IPS-20b (cell line): ENCODE measurements at regions not wholly inside any gene's neighbourhood (a gene's known extent, or its start where the extent isn't known, plus 50 kb on each side); places are given as distances from the start of the nearest gene placed in this dataset.

Experiments used
- H3K27ac ChIP-seq: one replicate; pipeline ENCODE4 v1.5.1; 2013; ENCODE audit warnings: low read length
- H3K27me3 ChIP-seq: 2 replicates; pipeline ENCODE4 v1.6.1; 2013; ENCODE audit warnings: mild to moderate bottlenecking, low read length, inconsistent platforms; ENCODE audit not compliant: insufficient read depth
- H3K36me3 ChIP-seq: 2 replicates; pipeline ENCODE4 v1.6.1; 2013; ENCODE audit warnings: low read depth, mild to moderate bottlenecking, inconsistent platforms, low read length, moderate library complexity; ENCODE audit not compliant: insufficient read depth
- H3K4me1 ChIP-seq: 2 replicates; pipeline ENCODE4 v1.6.1; 2013; ENCODE audit warnings: mild to moderate bottlenecking, control low read depth, inconsistent platforms, low read length, moderate library complexity; ENCODE audit not compliant: insufficient read depth
- H3K4me3 ChIP-seq: 2 replicates; pipeline ENCODE4 v1.5.1; 2013; ENCODE audit warnings: mild to moderate bottlenecking, low read length, inconsistent platforms
- H3K9ac ChIP-seq: 2 replicates; pipeline ENCODE4 v1.6.1; 2013; ENCODE audit warnings: low read depth, mild to moderate bottlenecking, inconsistent platforms, low read length, moderate library complexity
- H3K9me3 ChIP-seq: 2 replicates; pipeline ENCODE4 v1.6.1; 2013; ENCODE audit warnings: mild to moderate bottlenecking, low read depth, low read length, inconsistent platforms; ENCODE audit not compliant: insufficient read depth

- no peak overlapping the region for H3K27ac ChIP-seq
- H3K9ac ChIP-seq, result no peak overlapping the region
- no peak overlapping the region for H3K4me3 ChIP-seq
- no peaks in the 10 kb centered on the region for H3K36me3 ChIP-seq
- no peaks in the 10 kb centered on the region for H3K27me3 ChIP-seq
- H3K9me3 ChIP-seq, result peaks cover 23% of the 10 kb centered on the region
- no peaks in the 10 kb centered on the region for H3K4me1 ChIP-seq
Measured at GRCh38 chr7:35430547-35431153, 176.8 kb upstream of the TBX20 start.

GRCh38 chr7:35424869-35425495, 171.1 kb upstream of the TBX20 start:
- Histone ChIP-seq H3K4me1 (no peaks in the 10 kb centered on the region), H3K27me3 (peaks cover 10% of the 10 kb centered on the region), H3K36me3 (no peaks in the 10 kb centered on the region), H3K27ac (no peak overlapping the region), H3K9ac (no peak overlapping the region), H3K4me3 (no peak overlapping the region), H3K9me3 (peaks cover 6% of the 10 kb centered on the region)

- H3K9me3 ChIP-seq, result peaks cover 6% of the 10 kb centered on the region
- H3K27ac ChIP-seq, result no peak overlapping the region
- H3K36me3 ChIP-seq, result no peaks in the 10 kb centered on the region
- H3K9ac ChIP-seq, result no peak overlapping the region
- H3K4me1 ChIP-seq, result no peaks in the 10 kb centered on the region
- peaks cover 15% of the 10 kb centered on the region for H3K27me3 ChIP-seq
- no peak overlapping the region for H3K4me3 ChIP-seq
Measured at GRCh38 chr7:35424440-35424839, 170.5 kb upstream of the TBX20 start.

- Histone ChIP-seq H3K36me3 (no peaks in the 10 kb centered on the region), H3K9me3 (no peaks in the 10 kb centered on the region), H3K4me3 (no peak overlapping the region), H3K27ac (no peak overlapping the region), H3K27me3 (peaks cover 19% of the 10 kb centered on the region), H3K4me1 (no peaks in the 10 kb centered on the region), H3K9ac (no peak overlapping the region)
Measured at GRCh38 chr7:35422715-35423114, 168.8 kb upstream of the TBX20 start.

GRCh38 chr7:35420656-35421055, 166.8 kb upstream of the TBX20 start:
- Histone ChIP-seq H3K4me1 (no peaks in the 10 kb centered on the region), H3K27ac (no peak overlapping the region), H3K27me3 (peaks cover 19% of the 10 kb centered on the region), H3K36me3 (no peaks in the 10 kb centered on the region), H3K4me3 (no peak overlapping the region), H3K9ac (no peak overlapping the region), H3K9me3 (no peaks in the 10 kb centered on the region)

- Histone ChIP-seq H3K36me3 (no peaks in the 10 kb centered on the region), H3K9ac (no peak overlapping the region), H3K27ac (no peak overlapping the region), H3K4me3 (no peak overlapping the region), H3K4me1 (no peaks in the 10 kb centered on the region), H3K27me3 (peaks cover 19% of the 10 kb centered on the region), H3K9me3 (no peaks in the 10 kb centered on the region)
Measured at GRCh38 chr7:35419391-35419755, 165.5 kb upstream of the TBX20 start.

GRCh38 chr7:35418716-35419390, 165.0 kb upstream of the TBX20 start:
- no peak overlapping the region for H3K4me3 ChIP-seq
- no peak overlapping the region for H3K27ac ChIP-seq
- H3K36me3 ChIP-seq, result no peaks in the 10 kb centered on the region
- H3K9ac ChIP-seq, result no peak overlapping the region
- peaks cover 19% of the 10 kb centered on the region for H3K27me3 ChIP-seq
- H3K4me1 ChIP-seq, result no peaks in the 10 kb centered on the region
- H3K9me3 ChIP-seq, result no peaks in the 10 kb centered on the region

- H3K27me3 ChIP-seq, result peaks cover 19% of the 10 kb centered on the region
- H3K9ac ChIP-seq, result no peak overlapping the region
- no peaks in the 10 kb centered on the region for H3K9me3 ChIP-seq
- no peaks in the 10 kb centered on the region for H3K4me1 ChIP-seq
- H3K27ac ChIP-seq, result no peak overlapping the region
- H3K36me3 ChIP-seq, result no peaks in the 10 kb centered on the region
- no peak overlapping the region for H3K4me3 ChIP-seq
Measured at GRCh38 chr7:35416568-35416967, 162.7 kb upstream of the TBX20 start.

GRCh38 chr7:35415411-35415822, 161.5 kb upstream of the TBX20 start:
- Histone ChIP-seq H3K4me1 (no peaks in the 10 kb centered on the region), H3K36me3 (no peaks in the 10 kb centered on the region), H3K9ac (no peak overlapping the region), H3K27ac (no peak overlapping the region), H3K9me3 (no peaks in the 10 kb centered on the region), H3K4me3 (no peak overlapping the region), H3K27me3 (peaks cover 14% of the 10 kb centered on the region)

- H3K9me3 ChIP-seq, result no peaks in the 10 kb centered on the region
- H3K4me1 ChIP-seq, result no peaks in the 10 kb centered on the region
- no peaks in the 10 kb centered on the region for H3K27me3 ChIP-seq
- no peak overlapping the region for H3K27ac ChIP-seq
- H3K4me3 ChIP-seq, result no peak overlapping the region
- no peak overlapping the region for H3K9ac ChIP-seq
- H3K36me3 ChIP-seq, result no peaks in the 10 kb centered on the region
Measured at GRCh38 chr7:35411331-35411730, 157.4 kb upstream of the TBX20 start.

GRCh38 chr7:35405461-35405860, 151.6 kb upstream of the TBX20 start:
- Histone ChIP-seq H3K4me3 (no peak overlapping the region), H3K4me1 (no peaks in the 10 kb centered on the region), H3K27ac (no peak overlapping the region), H3K9me3 (no peaks in the 10 kb centered on the region), H3K36me3 (no peaks in the 10 kb centered on the region), H3K27me3 (no peaks in the 10 kb centered on the region), H3K9ac (no peak overlapping the region)

- H3K27me3 ChIP-seq, result no peaks in the 10 kb centered on the region
- H3K36me3 ChIP-seq, result no peaks in the 10 kb centered on the region
- no peaks in the 10 kb centered on the region for H3K4me1 ChIP-seq
- H3K9ac ChIP-seq, result no peak overlapping the region
- H3K4me3 ChIP-seq, result no peak overlapping the region
- no peaks in the 10 kb centered on the region for H3K9me3 ChIP-seq
- no peak overlapping the region for H3K27ac ChIP-seq
Measured at GRCh38 chr7:35401217-35401879, 147.4 kb upstream of the TBX20 start.
